ENCODE measurements at regions not wholly inside any gene's neighbourhood (a gene's known extent, or its start where the extent isn't known, plus 50 kb on each side); places are given as distances from the start of the nearest gene placed in this dataset.
"Not testable (repeated sequence)": the region's sequence is repeated elsewhere in the genome, so short reads cannot be mapped to it uniquely, and the experiment has no call there.

GRCh38 chr18:15407874-15408273 is 659.9 kb downstream of the ANKRD30B start:
- TF ChIP-seq CTCF (IDR thresholded peaks at IDR 0.05; ENCODE audit: insufficient read depth, low read length); POLR2AphosphoS5 (IDR thresholded peaks at IDR 0.05; ENCODE audit: low read depth); REST (IDR thresholded peaks at IDR 0.05; ENCODE audit: insufficient replicate concordance, low read depth): not testable (repeated sequence)
